ENCODE measurements at regions not wholly inside any gene's neighbourhood (a gene's known extent, or its start where the extent isn't known, plus 50 kb on each side); places are given as distances from the start of the nearest gene placed in this dataset.

GRCh38 chr5:145585443-145586148 is 249.5 kb downstream of the PRELID2 start:
- no peaks in the 10 kb centered on the region for H3K36me3 ChIP-seq (ENCODE audit: control insufficient read depth, insufficient read depth, low read length)
- H3K4me1 ChIP-seq (ENCODE audit: control insufficient read depth, insufficient read depth, low read length), result peaks cover 22% of the 10 kb centered on the region
- no peaks in the 10 kb centered on the region for H3K9me3 ChIP-seq (ENCODE audit: control insufficient read depth, low read depth, low read length)
- H3K4me3 ChIP-seq (ENCODE audit: low read length), result no peak overlapping the region
- no peaks in the 10 kb centered on the region for H3K27me3 ChIP-seq (ENCODE audit: control insufficient read depth, insufficient read depth, low read length)
- DNase-seq, result peak; percentile 33 to 46
- H3K27ac ChIP-seq (ENCODE audit: low read length), result no peak overlapping the region
- 20% methylated on average over 1 of the region's 5 CpGs for WGBS (ENCODE audit: insufficient coverage, low lambda C conversion rate)

- no peak overlapping the region for H3K27ac ChIP-seq (ENCODE audit: low read length)
- H3K27me3 ChIP-seq (ENCODE audit: control insufficient read depth, insufficient read depth, low read length), result no peaks in the 10 kb centered on the region
- DNase-seq, result no peak
- H3K4me3 ChIP-seq (ENCODE audit: low read length), result no peak overlapping the region
- peaks cover 5% of the 10 kb centered on the region for H3K9me3 ChIP-seq (ENCODE audit: control insufficient read depth, low read depth, low read length)
- no peaks in the 10 kb centered on the region for H3K36me3 ChIP-seq (ENCODE audit: control insufficient read depth, insufficient read depth, low read length)
- WGBS (ENCODE audit: insufficient coverage, low lambda C conversion rate), result no CpG with 5 or more reads among the region's 1 CpG
- H3K4me1 ChIP-seq (ENCODE audit: control insufficient read depth, insufficient read depth, low read length), result peaks cover 5% of the 10 kb centered on the region
These were observed 255.8 kb downstream of the PRELID2 start for GRCh38 chr5:145579301-145579700.

- no peak for DNase-seq
- no peak overlapping the region for H3K27ac ChIP-seq (ENCODE audit: low read length)
- WGBS (ENCODE audit: insufficient coverage, low lambda C conversion rate), result no CpG with 5 or more reads among the region's 3 CpGs
- H3K9me3 ChIP-seq (ENCODE audit: control insufficient read depth, low read depth, low read length), result peaks cover 5% of the 10 kb centered on the region
- H3K4me3 ChIP-seq (ENCODE audit: low read length), result no peak overlapping the region
- no peaks in the 10 kb centered on the region for H3K27me3 ChIP-seq (ENCODE audit: control insufficient read depth, insufficient read depth, low read length)
- H3K4me1 ChIP-seq (ENCODE audit: control insufficient read depth, insufficient read depth, low read length), result peaks cover 2% of the 10 kb centered on the region
- no peaks in the 10 kb centered on the region for H3K36me3 ChIP-seq (ENCODE audit: control insufficient read depth, insufficient read depth, low read length)
These were observed 260.1 kb downstream of the PRELID2 start for GRCh38 chr5:145574889-145575573.

GRCh38 chr5:145568581-145568980 is 266.6 kb downstream of the PRELID2 start:
- no peak overlapping the region for H3K27ac ChIP-seq (ENCODE audit: low read length)
- H3K9me3 ChIP-seq (ENCODE audit: control insufficient read depth, low read depth, low read length), result no peaks in the 10 kb centered on the region
- no peaks in the 10 kb centered on the region for H3K36me3 ChIP-seq (ENCODE audit: control insufficient read depth, insufficient read depth, low read length)
- DNase-seq, result no peak
- no peak overlapping the region for H3K4me3 ChIP-seq (ENCODE audit: low read length)
- no peaks in the 10 kb centered on the region for H3K4me1 ChIP-seq (ENCODE audit: control insufficient read depth, insufficient read depth, low read length)
- H3K27me3 ChIP-seq (ENCODE audit: control insufficient read depth, insufficient read depth, low read length), result no peaks in the 10 kb centered on the region

GRCh38 chr5:145562931-145563330 is 272.2 kb downstream of the PRELID2 start:
- WGBS (ENCODE audit: insufficient coverage, low lambda C conversion rate), result 80% methylated on average over 1 of the region's 4 CpGs
- no peaks in the 10 kb centered on the region for H3K4me1 ChIP-seq (ENCODE audit: control insufficient read depth, insufficient read depth, low read length)
- no peaks in the 10 kb centered on the region for H3K27me3 ChIP-seq (ENCODE audit: control insufficient read depth, insufficient read depth, low read length)
- no peak overlapping the region for H3K27ac ChIP-seq (ENCODE audit: low read length)
- no peak for DNase-seq
- no peaks in the 10 kb centered on the region for H3K9me3 ChIP-seq (ENCODE audit: control insufficient read depth, low read depth, low read length)
- no peaks in the 10 kb centered on the region for H3K36me3 ChIP-seq (ENCODE audit: control insufficient read depth, insufficient read depth, low read length)
- no peak overlapping the region for H3K4me3 ChIP-seq (ENCODE audit: low read length)

- WGBS (ENCODE audit: insufficient coverage, low lambda C conversion rate), result no CpG with 5 or more reads among the region's 1 CpG
These were observed 276.9 kb downstream of the PRELID2 start for GRCh38 chr5:145558288-145558687.

GRCh38 chr5:145557345-145557744 is 277.8 kb downstream of the PRELID2 start:
- Histone ChIP-seq H3K36me3 (ENCODE audit: control insufficient read depth, insufficient read depth, low read length) (no peaks in the 10 kb centered on the region), H3K4me3 (ENCODE audit: low read length) (no peak overlapping the region), H3K4me1 (ENCODE audit: control insufficient read depth, insufficient read depth, low read length) (no peaks in the 10 kb centered on the region), H3K9me3 (ENCODE audit: control insufficient read depth, low read depth, low read length) (no peaks in the 10 kb centered on the region), H3K27ac (ENCODE audit: low read length) (no peak overlapping the region), H3K27me3 (ENCODE audit: control insufficient read depth, insufficient read depth, low read length) (no peaks in the 10 kb centered on the region)
- no CpG with 5 or more reads among the region's 1 CpG for WGBS (ENCODE audit: insufficient coverage, low lambda C conversion rate)
- DNase-seq, result no peak

More at GRCh38 chr5:145558288-145558687, 276.9 kb downstream of the PRELID2 start:
- DNase-seq, result no peak
- Histone ChIP-seq H3K4me1 (ENCODE audit: control insufficient read depth, insufficient read depth, low read length) (no peaks in the 10 kb centered on the region), H3K9me3 (ENCODE audit: control insufficient read depth, low read depth, low read length) (no peaks in the 10 kb centered on the region), H3K36me3 (ENCODE audit: control insufficient read depth, insufficient read depth, low read length) (no peaks in the 10 kb centered on the region), H3K4me3 (ENCODE audit: low read length) (no peak overlapping the region), H3K27ac (ENCODE audit: low read length) (no peak overlapping the region), H3K27me3 (ENCODE audit: control insufficient read depth, insufficient read depth, low read length) (no peaks in the 10 kb centered on the region)

GRCh38 chr5:145554399-145554798 is 280.7 kb downstream of the PRELID2 start:
- Histone ChIP-seq H3K27me3 (ENCODE audit: control insufficient read depth, insufficient read depth, low read length) (no peaks in the 10 kb centered on the region), H3K36me3 (ENCODE audit: control insufficient read depth, insufficient read depth, low read length) (no peaks in the 10 kb centered on the region), H3K9me3 (ENCODE audit: control insufficient read depth, low read depth, low read length) (no peaks in the 10 kb centered on the region), H3K4me1 (ENCODE audit: control insufficient read depth, insufficient read depth, low read length) (no peaks in the 10 kb centered on the region), H3K27ac (ENCODE audit: low read length) (no peak overlapping the region), H3K4me3 (ENCODE audit: low read length) (no peak overlapping the region)
- DNase-seq, result no peak

GRCh38 chr5:145553177-145553576 is 282.0 kb downstream of the PRELID2 start:
- H3K4me1 ChIP-seq (ENCODE audit: control insufficient read depth, insufficient read depth, low read length), result no peaks in the 10 kb centered on the region
- no peak overlapping the region for H3K27ac ChIP-seq (ENCODE audit: low read length)
- no peak overlapping the region for H3K4me3 ChIP-seq (ENCODE audit: low read length)
- no peaks in the 10 kb centered on the region for H3K9me3 ChIP-seq (ENCODE audit: control insufficient read depth, low read depth, low read length)
- no peaks in the 10 kb centered on the region for H3K36me3 ChIP-seq (ENCODE audit: control insufficient read depth, insufficient read depth, low read length)
- no peaks in the 10 kb centered on the region for H3K27me3 ChIP-seq (ENCODE audit: control insufficient read depth, insufficient read depth, low read length)
- DNase-seq, result no peak
- 100% methylated on average over 1 of the region's 2 CpGs for WGBS (ENCODE audit: insufficient coverage, low lambda C conversion rate)

- H3K27me3 ChIP-seq (ENCODE audit: control insufficient read depth, insufficient read depth, low read length), result no peaks in the 10 kb centered on the region
- no peak overlapping the region for H3K4me3 ChIP-seq (ENCODE audit: low read length)
- no peak for DNase-seq
- no peaks in the 10 kb centered on the region for H3K9me3 ChIP-seq (ENCODE audit: control insufficient read depth, low read depth, low read length)
- no peaks in the 10 kb centered on the region for H3K36me3 ChIP-seq (ENCODE audit: control insufficient read depth, insufficient read depth, low read length)
- WGBS (ENCODE audit: insufficient coverage, low lambda C conversion rate), result no CpG with 5 or more reads among the region's 1 CpG
- H3K27ac ChIP-seq (ENCODE audit: low read length), result no peak overlapping the region
- H3K4me1 ChIP-seq (ENCODE audit: control insufficient read depth, insufficient read depth, low read length), result no peaks in the 10 kb centered on the region
These were observed 283.4 kb downstream of the PRELID2 start for GRCh38 chr5:145551714-145552113.

- no peaks in the 10 kb centered on the region for H3K36me3 ChIP-seq (ENCODE audit: control insufficient read depth, insufficient read depth, low read length)
- no peaks in the 10 kb centered on the region for H3K27me3 ChIP-seq (ENCODE audit: control insufficient read depth, insufficient read depth, low read length)
- no peak for DNase-seq
- H3K9me3 ChIP-seq (ENCODE audit: control insufficient read depth, low read depth, low read length), result no peaks in the 10 kb centered on the region
- no peak overlapping the region for H3K27ac ChIP-seq (ENCODE audit: low read length)
- no peak overlapping the region for H3K4me3 ChIP-seq (ENCODE audit: low read length)
- peaks cover 9% of the 10 kb centered on the region for H3K4me1 ChIP-seq (ENCODE audit: control insufficient read depth, insufficient read depth, low read length)
These were observed 287.0 kb downstream of the PRELID2 start for GRCh38 chr5:145548097-145548496.
